ENCODE measurements at regions not wholly inside any gene's neighbourhood (a gene's known extent, or its start where the extent isn't known, plus 50 kb on each side); places are given as distances from the start of the nearest gene placed in this dataset.

GRCh38 chr13:75103976-75104375, 378.0 kb downstream of the TBC1D4 start:
- no peak for DNase-seq (ENCODE audit: low spot score)
- no peak for TF ChIP-seq CTCF (IDR thresholded peaks at IDR 0.05; ENCODE audit: extremely low read depth, missing control alignments)

- DNase-seq (ENCODE audit: low spot score) = no peak
- TF ChIP-seq CTCF (IDR thresholded peaks at IDR 0.05; ENCODE audit: extremely low read depth, missing control alignments) = no peak
Observed at GRCh38 chr13:75102001-75102716, 379.8 kb downstream of the TBC1D4 start.

- DNase-seq (ENCODE audit: low spot score) = no peak
- no peak for TF ChIP-seq CTCF (IDR thresholded peaks at IDR 0.05; ENCODE audit: extremely low read depth, missing control alignments)
Observed at GRCh38 chr13:75101348-75101747, 380.6 kb downstream of the TBC1D4 start.

- no peak for TF ChIP-seq CTCF (IDR thresholded peaks at IDR 0.05; ENCODE audit: extremely low read depth, missing control alignments)
- no peak for DNase-seq (ENCODE audit: low spot score)
Observed at GRCh38 chr13:75092143-75092542, 389.8 kb downstream of the TBC1D4 start.

GRCh38 chr13:75091718-75092117, 390.3 kb downstream of the TBC1D4 start:
- TF ChIP-seq CTCF (IDR thresholded peaks at IDR 0.05; ENCODE audit: extremely low read depth, missing control alignments) = no peak
- DNase-seq (ENCODE audit: low spot score) = peak; percentile 2

GRCh38 chr13:75090872-75091615, 390.9 kb downstream of the TBC1D4 start:
- no peak for DNase-seq (ENCODE audit: low spot score)
- TF ChIP-seq CTCF (IDR thresholded peaks at IDR 0.05; ENCODE audit: extremely low read depth, missing control alignments) = no peak

GRCh38 chr13:75088915-75089314, 393.1 kb downstream of the TBC1D4 start:
- no peak for TF ChIP-seq CTCF (IDR thresholded peaks at IDR 0.05; ENCODE audit: extremely low read depth, missing control alignments)
- DNase-seq (ENCODE audit: low spot score) = no peak
